ENCODE measurements at regions not wholly inside any gene's neighbourhood (a gene's known extent, or its start where the extent isn't known, plus 50 kb on each side); places are given as distances from the start of the nearest gene placed in this dataset.
"Not testable (repeated sequence)": the region's sequence is repeated elsewhere in the genome, so short reads cannot be mapped to it uniquely, and the experiment has no call there.

GRCh38 chr16:13351601-13352217 is 450.3 kb downstream of the SHISA9 start (continued):
- TF ChIP-seq ZNF18 (tag by site-specific recombination; IDR thresholded peaks at IDR 0.05) (no peak), ZNF404 (tag by site-specific recombination; IDR thresholded peaks at IDR 0.05) (no peak), TSHZ1 (tag by site-specific recombination; IDR thresholded peaks at IDR 0.05; ENCODE audit: borderline replicate concordance) (no peak)

GRCh38 chr16:13352796-13353195 is 451.4 kb downstream of the SHISA9 start:
- CTCF ChIA-PET; H3K4me3 ChIP-seq (ENCODE audit: low read depth, low read length); H3K27ac ChIP-seq (ENCODE audit: extremely low read depth, low read depth, low read length); H3K9me3 ChIP-seq (ENCODE audit: control insufficient read depth, insufficient read depth, low read depth, low read length); POLR2A ChIA-PET; H3K36me3 ChIP-seq (ENCODE audit: control insufficient read depth in 2 of 2, insufficient read depth in 1 of 2, low read length in 2 of 2); H3K4me1 ChIP-seq (ENCODE audit: control insufficient read depth, insufficient read depth, low read length): not testable (repeated sequence)

GRCh38 chr16:13357842-13358241 is 456.4 kb downstream of the SHISA9 start:
- CTCF ChIA-PET; H3K4me1 ChIP-seq (ENCODE audit: control insufficient read depth, insufficient read depth, low read length); H3K27ac ChIP-seq (ENCODE audit: extremely low read depth, low read depth, low read length); H3K9me3 ChIP-seq (ENCODE audit: control insufficient read depth, insufficient read depth, low read depth, low read length); H3K4me3 ChIP-seq (ENCODE audit: low read depth, low read length); H3K36me3 ChIP-seq (ENCODE audit: control insufficient read depth in 2 of 2, insufficient read depth in 1 of 2, low read length in 2 of 2); POLR2A ChIA-PET: not testable (repeated sequence)

- no peak for TF ChIP-seq ZNF544 (tag by site-specific recombination; IDR thresholded peaks at IDR 0.05)
- no peak for TF ChIP-seq ZNF561 (tag by site-specific recombination; IDR thresholded peaks at IDR 0.05; ENCODE audit: borderline replicate concordance)
- TF ChIP-seq ZNF785 (tag by site-specific recombination; IDR thresholded peaks at IDR 0.05): no peak
- no peak for TF ChIP-seq GLIS1 (tag by site-specific recombination; IDR thresholded peaks at IDR 0.05)
- no peaks in the 10 kb centered on the region for H3K36me3 ChIP-seq (ENCODE audit: control insufficient read depth in 2 of 2, insufficient read depth in 1 of 2, low read length in 2 of 2)
- no peak overlapping the region for H3K4me3 ChIP-seq (ENCODE audit: low read depth, low read length)
- H3K27ac ChIP-seq (ENCODE audit: extremely low read depth, low read depth, low read length): no peak overlapping the region
- ChIA-PET CTCF (no interaction called here), POLR2A (no interaction called here)
- no peaks in the 10 kb centered on the region for H3K9me3 ChIP-seq (ENCODE audit: control insufficient read depth, insufficient read depth, low read depth, low read length)
- H3K4me1 ChIP-seq (ENCODE audit: control insufficient read depth, insufficient read depth, low read length): no peaks in the 10 kb centered on the region
Measured at GRCh38 chr16:13359835-13360234, 458.4 kb downstream of the SHISA9 start.

DNA sequence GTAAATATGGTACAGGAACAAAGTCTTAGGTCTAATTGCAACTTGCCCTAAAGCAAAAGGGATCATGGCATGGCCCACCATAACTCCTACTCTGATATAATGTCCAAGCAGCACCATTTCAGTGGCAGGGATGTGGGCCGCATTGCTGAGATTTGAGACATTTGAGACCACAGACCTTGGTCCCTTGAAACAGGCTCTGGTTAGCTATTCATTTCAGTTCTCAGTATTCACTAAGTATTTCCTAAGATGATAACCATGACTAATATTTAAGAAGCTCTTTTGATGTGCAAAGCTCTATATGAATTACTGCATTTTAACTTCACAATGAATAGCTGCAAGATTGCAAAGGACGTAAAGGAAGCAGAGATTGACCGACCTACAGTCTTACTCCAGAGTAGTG is 471.0 kb downstream of the SHISA9 start:
- TF ChIP-seq ZNF544 (tag by site-specific recombination; IDR thresholded peaks at IDR 0.05) (no peak), MYNN (tag by site-specific recombination; IDR thresholded peaks at IDR 0.05; ENCODE audit: borderline replicate concordance) (no peak), OVOL3 (tag by site-specific recombination; IDR thresholded peaks at IDR 0.05) (no peak), ZNF423 (tag by site-specific recombination; IDR thresholded peaks at IDR 0.05) (no peak), ZNF629 (tag by site-specific recombination; IDR thresholded peaks at IDR 0.05) (no peak), ZNF138 (tag by site-specific recombination; IDR thresholded peaks at IDR 0.05; ENCODE audit: borderline replicate concordance) (no peak), ZNF521 (tag by site-specific recombination; IDR thresholded peaks at IDR 0.05) (no peak), ZNF776 (tag by site-specific recombination; IDR thresholded peaks at IDR 0.05; ENCODE audit: borderline replicate concordance) (no peak), ZNF155 (tag by site-specific recombination; IDR thresholded peaks at IDR 0.05) (no peak), ZNF623 (tag by site-specific recombination; IDR thresholded peaks at IDR 0.05) (no peak)
- no peak overlapping the region for H3K27ac ChIP-seq (ENCODE audit: extremely low read depth, low read depth, low read length)
- H3K4me3 ChIP-seq (ENCODE audit: low read depth, low read length): no peak overlapping the region
- H3K9me3 ChIP-seq (ENCODE audit: control insufficient read depth, insufficient read depth, low read depth, low read length): no peaks in the 10 kb centered on the region
- no peaks in the 10 kb centered on the region for H3K36me3 ChIP-seq (ENCODE audit: control insufficient read depth in 2 of 2, insufficient read depth in 1 of 2, low read length in 2 of 2)
- no peaks in the 10 kb centered on the region for H3K4me1 ChIP-seq (ENCODE audit: control insufficient read depth, insufficient read depth, low read length)
- ChIA-PET POLR2A (no interaction called here), CTCF (no interaction called here)
